Left lung (tissue), 4 donors: ENCODE measurements at regions not wholly inside any gene's neighbourhood (a gene's known extent, or its start where the extent isn't known, plus 50 kb on each side); places are given as distances from the start of the nearest gene placed in this dataset.
"Not testable (repeated sequence)": the region's sequence is repeated elsewhere in the genome, so short reads cannot be mapped to it uniquely, and the experiment has no call there.

Experiments used
- ATAC-seq: fragments of 200-7000 bp; cut with Tn5 transposase; one replicate; pipeline ENCODE4 v1.9.1; 2020; ENCODE audit warnings: moderate library complexity
- DNase-seq, 4 donors: peaks; one replicate each; pipeline ENCODE4 v3.0.0-alpha.2; 2013 to 2020
- H3K27ac ChIP-seq, 2 donors: fragments of 200-600 bp; sonication (generic) in 1 of 2; one replicate each; pipeline versions ENCODE4 v1.5.0 to v1.8.0; 2020 to 2021
- H3K27me3 ChIP-seq, 2 donors: fragments of 200-600 bp; sonication (generic) in 1 of 2; one replicate each; pipeline versions ENCODE4 v1.5.0 to v1.8.0; 2020 to 2021
- H3K36me3 ChIP-seq, 2 donors: fragments of 200-600 bp; sonication (generic) in 1 of 2; one replicate each; pipeline versions ENCODE4 v1.5.0 to v1.8.0; 2020 to 2021
- H3K4me1 ChIP-seq, 2 donors: fragments of 200-600 bp; one replicate each; pipeline ENCODE4 v1.8.0; 2021
- H3K4me3 ChIP-seq, 2 donors: fragments of 200-600 bp; sonication (generic) in 1 of 2; one replicate each; pipeline versions ENCODE4 v1.5.0 to v1.8.0; 2020 to 2021; ENCODE audit warnings: mild to moderate bottlenecking in 1 of 2
- H3K9me3 ChIP-seq, 2 donors: fragments of 200-600 bp; sonication (generic) in 1 of 2; one replicate each; pipeline versions ENCODE4 v1.5.0 to v1.8.0; 2020 to 2021
- intact Hi-C, 2 donors: fragments of 100-400 bp; cut with DNase I; formaldehyde crosslinking; loops; one replicate each; pipeline versions ENCODE4 v1.11.2 to v1.14.2; 2022
- donor health status: DM: no; HTN: yes; CAD: no.
- donor health status: DM: no; HTN: no; CAD: no.

DNA sequence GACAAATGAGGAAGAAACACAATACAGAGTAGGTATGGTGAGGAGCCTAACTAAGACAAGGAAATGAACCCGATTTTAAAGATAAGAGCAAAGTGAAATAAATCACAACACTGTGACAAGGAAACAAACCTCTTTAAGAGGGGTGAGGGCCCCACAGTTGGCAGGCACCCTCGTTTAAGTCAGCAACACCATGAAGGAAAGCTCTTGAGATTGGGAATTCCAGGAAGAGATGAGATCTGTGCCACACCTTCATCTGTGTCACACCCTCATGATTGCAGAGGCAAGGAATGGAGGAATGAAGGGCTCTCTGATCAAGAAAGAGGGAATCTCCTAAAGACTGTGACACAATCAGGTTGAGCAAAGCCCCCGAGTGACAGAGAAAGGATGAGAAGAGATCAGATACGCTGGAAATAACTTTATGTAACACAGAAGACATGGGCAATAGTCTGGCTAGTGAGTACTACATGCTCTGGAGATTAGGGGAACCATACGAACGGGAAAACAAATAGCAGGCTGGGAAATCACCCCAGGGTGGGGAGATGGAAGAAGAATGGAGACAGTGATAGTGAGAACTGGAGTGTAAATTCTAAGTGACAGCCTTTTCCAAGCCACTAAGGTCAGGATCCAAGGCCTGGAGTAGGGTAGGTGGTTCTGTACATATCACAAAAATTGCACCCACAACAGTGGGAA lies 51.7 kb upstream of the TERB2 start:
- H3K27ac ChIP-seq, H3K27me3 ChIP-seq, DNase-seq, H3K4me1 ChIP-seq, H3K36me3 ChIP-seq, H3K4me3 ChIP-seq, intact Hi-C loops, H3K9me3 ChIP-seq: not testable (repeated sequence)
- peak; percentile 68 for ATAC-seq
